Liver (tissue), 3 donors: ENCODE measurements at regions not wholly inside any gene's neighbourhood (a gene's known extent, or its start where the extent isn't known, plus 50 kb on each side); places are given as distances from the start of the nearest gene placed in this dataset.

ENCODE experiments used
- GABPA ChIP-seq, 2 donors: IDR thresholded peaks in 1 of 2; conservative IDR thresholded peaks in 1 of 2; 2 replicates each; pipeline ENCODE4 v1.6.1; 2016; ENCODE audit warnings: antibody characterized with exemption in 2 of 2, mild to moderate bottlenecking in 1 of 2, moderate library complexity in 1 of 2
- JUND ChIP-seq, 2 donors: IDR thresholded peaks; 2 replicates each; pipeline ENCODE4 v1.6.1; 2016; ENCODE audit warnings: antibody characterized with exemption in 2 of 2
- RXRA ChIP-seq, 2 donors: IDR thresholded peaks; 2 replicates each; pipeline ENCODE4 v1.6.1; 2017 to 2018; ENCODE audit warnings: antibody characterized with exemption in 2 of 2, mild to moderate bottlenecking in 1 of 2
- TAF1 ChIP-seq: conservative IDR thresholded peaks from 2 replicates; pipeline ENCODE4 v1.6.1; 2016; ENCODE audit warnings: antibody characterized with exemption, mild to moderate bottlenecking
- YY1 ChIP-seq: IDR thresholded peaks from 2 replicates; pipeline ENCODE4 v1.6.1; 2016; ENCODE audit warnings: antibody characterized with exemption, mild to moderate bottlenecking
- TF ChIP-seq, protein P1 (sequence below): fragments of 150-350 bp; IDR thresholded peaks from 2 replicates; pipeline ENCODE4 v1.5.1; 2017; ENCODE audit warnings: improper control_type of control experiment, low read depth, low read length; ENCODE audit not compliant: missing input control
- TF ChIP-seq, protein P2 (sequence below): IDR thresholded peaks from 2 replicates; pipeline ENCODE4 v1.6.1; 2016; ENCODE audit warnings: antibody characterized with exemption
- TF ChIP-seq, protein P3 (sequence below): IDR thresholded peaks from 2 replicates; pipeline ENCODE4 v1.6.1; 2016; ENCODE audit warnings: antibody characterized with exemption, mild to moderate bottlenecking
- donor health status: healthy.
- donor health status: healthy.

DNA sequence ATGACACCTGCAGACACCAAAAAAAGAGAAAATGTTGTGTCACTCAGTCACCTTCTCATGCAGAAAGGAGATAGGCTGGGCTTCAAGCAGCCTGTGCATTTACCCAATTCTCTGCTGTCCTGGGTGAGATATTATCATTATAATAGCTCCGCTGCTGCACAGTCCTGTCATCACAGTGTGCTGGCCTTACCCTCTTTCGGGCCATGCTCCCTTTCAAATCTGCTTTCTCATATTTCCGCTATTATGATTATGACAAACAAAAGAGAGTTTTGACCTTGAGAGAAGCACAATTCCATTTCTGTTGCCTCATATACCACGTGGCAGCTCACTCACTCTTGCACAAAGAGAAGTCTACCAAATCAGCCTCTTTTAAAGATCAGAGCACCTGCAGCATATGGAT, 1350.1 kb upstream of the ACO1 start:
- TF ChIP-seq YY1 (no peak), JUND (IDR thresholded peaks at IDR 0.05) (no peak), RXRA (IDR thresholded peaks at IDR 0.05) (no peak), GABPA (IDR thresholded peaks at IDR 0.05 in 1 of 2, conservative IDR thresholded peaks at IDR 0.05 in 1 of 2) (no peak), TAF1 (no peak)
- TF ChIP-seq, protein P1, sequence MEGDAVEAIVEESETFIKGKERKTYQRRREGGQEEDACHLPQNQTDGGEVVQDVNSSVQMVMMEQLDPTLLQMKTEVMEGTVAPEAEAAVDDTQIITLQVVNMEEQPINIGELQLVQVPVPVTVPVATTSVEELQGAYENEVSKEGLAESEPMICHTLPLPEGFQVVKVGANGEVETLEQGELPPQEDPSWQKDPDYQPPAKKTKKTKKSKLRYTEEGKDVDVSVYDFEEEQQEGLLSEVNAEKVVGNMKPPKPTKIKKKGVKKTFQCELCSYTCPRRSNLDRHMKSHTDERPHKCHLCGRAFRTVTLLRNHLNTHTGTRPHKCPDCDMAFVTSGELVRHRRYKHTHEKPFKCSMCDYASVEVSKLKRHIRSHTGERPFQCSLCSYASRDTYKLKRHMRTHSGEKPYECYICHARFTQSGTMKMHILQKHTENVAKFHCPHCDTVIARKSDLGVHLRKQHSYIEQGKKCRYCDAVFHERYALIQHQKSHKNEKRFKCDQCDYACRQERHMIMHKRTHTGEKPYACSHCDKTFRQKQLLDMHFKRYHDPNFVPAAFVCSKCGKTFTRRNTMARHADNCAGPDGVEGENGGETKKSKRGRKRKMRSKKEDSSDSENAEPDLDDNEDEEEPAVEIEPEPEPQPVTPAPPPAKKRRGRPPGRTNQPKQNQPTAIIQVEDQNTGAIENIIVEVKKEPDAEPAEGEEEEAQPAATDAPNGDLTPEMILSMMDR, result no peak
- TF ChIP-seq, protein P2, sequence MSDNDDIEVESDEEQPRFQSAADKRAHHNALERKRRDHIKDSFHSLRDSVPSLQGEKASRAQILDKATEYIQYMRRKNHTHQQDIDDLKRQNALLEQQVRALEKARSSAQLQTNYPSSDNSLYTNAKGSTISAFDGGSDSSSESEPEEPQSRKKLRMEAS, result no peak
- TF ChIP-seq, protein P3, sequence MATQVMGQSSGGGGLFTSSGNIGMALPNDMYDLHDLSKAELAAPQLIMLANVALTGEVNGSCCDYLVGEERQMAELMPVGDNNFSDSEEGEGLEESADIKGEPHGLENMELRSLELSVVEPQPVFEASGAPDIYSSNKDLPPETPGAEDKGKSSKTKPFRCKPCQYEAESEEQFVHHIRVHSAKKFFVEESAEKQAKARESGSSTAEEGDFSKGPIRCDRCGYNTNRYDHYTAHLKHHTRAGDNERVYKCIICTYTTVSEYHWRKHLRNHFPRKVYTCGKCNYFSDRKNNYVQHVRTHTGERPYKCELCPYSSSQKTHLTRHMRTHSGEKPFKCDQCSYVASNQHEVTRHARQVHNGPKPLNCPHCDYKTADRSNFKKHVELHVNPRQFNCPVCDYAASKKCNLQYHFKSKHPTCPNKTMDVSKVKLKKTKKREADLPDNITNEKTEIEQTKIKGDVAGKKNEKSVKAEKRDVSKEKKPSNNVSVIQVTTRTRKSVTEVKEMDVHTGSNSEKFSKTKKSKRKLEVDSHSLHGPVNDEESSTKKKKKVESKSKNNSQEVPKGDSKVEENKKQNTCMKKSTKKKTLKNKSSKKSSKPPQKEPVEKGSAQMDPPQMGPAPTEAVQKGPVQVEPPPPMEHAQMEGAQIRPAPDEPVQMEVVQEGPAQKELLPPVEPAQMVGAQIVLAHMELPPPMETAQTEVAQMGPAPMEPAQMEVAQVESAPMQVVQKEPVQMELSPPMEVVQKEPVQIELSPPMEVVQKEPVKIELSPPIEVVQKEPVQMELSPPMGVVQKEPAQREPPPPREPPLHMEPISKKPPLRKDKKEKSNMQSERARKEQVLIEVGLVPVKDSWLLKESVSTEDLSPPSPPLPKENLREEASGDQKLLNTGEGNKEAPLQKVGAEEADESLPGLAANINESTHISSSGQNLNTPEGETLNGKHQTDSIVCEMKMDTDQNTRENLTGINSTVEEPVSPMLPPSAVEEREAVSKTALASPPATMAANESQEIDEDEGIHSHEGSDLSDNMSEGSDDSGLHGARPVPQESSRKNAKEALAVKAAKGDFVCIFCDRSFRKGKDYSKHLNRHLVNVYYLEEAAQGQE, result no peak
